ENCODE measurements at regions not wholly inside any gene's neighbourhood (a gene's known extent, or its start where the extent isn't known, plus 50 kb on each side); places are given as distances from the start of the nearest gene placed in this dataset.

DNA sequence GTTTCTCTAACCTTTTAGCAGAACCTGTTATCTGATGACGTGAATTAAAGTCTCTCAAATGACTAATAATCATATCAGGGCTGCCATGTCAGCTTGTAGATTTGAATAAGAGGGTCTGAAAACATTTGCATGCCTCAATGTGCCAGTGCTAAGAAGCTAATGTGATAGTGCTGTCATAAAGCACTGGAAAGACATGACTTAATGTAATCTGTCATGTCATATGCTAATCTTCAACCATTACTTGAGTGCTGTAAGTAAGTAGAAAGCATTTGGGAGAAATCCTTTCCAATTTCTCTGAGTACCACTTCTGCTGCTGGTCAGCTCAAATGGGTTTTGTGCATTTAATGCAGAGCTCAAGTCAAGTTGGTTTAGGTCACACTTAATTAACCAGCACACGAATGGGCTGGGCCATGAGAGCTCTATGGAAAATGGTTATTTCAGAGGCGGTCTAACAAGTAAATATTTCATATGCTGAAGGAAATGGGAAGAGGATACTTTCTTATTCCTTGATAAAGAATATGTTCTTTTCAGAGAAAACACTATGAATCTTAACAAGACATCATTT is 609.2 kb downstream of the LMO4 start:
- TF ChIP-seq, protein P1, sequence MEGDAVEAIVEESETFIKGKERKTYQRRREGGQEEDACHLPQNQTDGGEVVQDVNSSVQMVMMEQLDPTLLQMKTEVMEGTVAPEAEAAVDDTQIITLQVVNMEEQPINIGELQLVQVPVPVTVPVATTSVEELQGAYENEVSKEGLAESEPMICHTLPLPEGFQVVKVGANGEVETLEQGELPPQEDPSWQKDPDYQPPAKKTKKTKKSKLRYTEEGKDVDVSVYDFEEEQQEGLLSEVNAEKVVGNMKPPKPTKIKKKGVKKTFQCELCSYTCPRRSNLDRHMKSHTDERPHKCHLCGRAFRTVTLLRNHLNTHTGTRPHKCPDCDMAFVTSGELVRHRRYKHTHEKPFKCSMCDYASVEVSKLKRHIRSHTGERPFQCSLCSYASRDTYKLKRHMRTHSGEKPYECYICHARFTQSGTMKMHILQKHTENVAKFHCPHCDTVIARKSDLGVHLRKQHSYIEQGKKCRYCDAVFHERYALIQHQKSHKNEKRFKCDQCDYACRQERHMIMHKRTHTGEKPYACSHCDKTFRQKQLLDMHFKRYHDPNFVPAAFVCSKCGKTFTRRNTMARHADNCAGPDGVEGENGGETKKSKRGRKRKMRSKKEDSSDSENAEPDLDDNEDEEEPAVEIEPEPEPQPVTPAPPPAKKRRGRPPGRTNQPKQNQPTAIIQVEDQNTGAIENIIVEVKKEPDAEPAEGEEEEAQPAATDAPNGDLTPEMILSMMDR (IDR thresholded peaks at IDR 0.05; ENCODE audit: insufficient read depth, low read depth, low read length) = no peak
- no peak for TF ChIP-seq EZH2 (IDR thresholded peaks at IDR 0.05; ENCODE audit: insufficient read depth, low read length)
